Germinal center (tissue), 1 donor: ENCODE measurements at regions not wholly inside any gene's neighbourhood (a gene's known extent, or its start where the extent isn't known, plus 50 kb on each side); places are given as distances from the start of the nearest gene placed in this dataset.
"Not testable (repeated sequence)": the region's sequence is repeated elsewhere in the genome, so short reads cannot be mapped to it uniquely, and the experiment has no call there.

Source experiments
- DNase-seq: peaks from one replicate; pipeline ENCODE4 v3.0.0; 2012; ENCODE audit warnings: mixed read lengths, low spot score

DNA sequence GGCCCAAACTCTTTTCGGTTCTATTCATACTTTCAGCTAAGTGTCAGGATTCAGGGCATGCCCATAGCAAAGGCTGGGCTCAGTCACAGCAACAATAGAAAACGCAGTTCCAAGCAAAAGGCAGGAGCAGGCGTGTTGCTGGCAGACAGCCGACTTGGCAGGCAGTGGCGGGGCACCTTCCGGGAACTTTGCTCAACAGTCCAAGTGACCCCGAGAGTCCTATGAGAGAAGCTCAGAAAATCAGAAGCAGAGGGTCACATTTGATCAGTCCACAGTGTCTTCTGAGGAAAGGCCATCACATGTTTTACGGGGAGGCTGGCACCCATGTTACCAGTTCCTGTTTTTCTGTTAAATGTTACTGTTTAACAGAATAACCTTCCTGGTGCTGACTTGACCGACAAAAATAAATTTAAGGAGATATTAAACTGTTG is 115.0 kb downstream of the DACT1 start:
- DNase-seq: no peak

GRCh38 chr14:58755031-58755925 is 117.5 kb downstream of the DACT1 start:
- DNase-seq: no peak

- DNase-seq: no peak
These were observed 122.4 kb downstream of the DACT1 start for GRCh38 chr14:58760121-58760520.

DNA sequence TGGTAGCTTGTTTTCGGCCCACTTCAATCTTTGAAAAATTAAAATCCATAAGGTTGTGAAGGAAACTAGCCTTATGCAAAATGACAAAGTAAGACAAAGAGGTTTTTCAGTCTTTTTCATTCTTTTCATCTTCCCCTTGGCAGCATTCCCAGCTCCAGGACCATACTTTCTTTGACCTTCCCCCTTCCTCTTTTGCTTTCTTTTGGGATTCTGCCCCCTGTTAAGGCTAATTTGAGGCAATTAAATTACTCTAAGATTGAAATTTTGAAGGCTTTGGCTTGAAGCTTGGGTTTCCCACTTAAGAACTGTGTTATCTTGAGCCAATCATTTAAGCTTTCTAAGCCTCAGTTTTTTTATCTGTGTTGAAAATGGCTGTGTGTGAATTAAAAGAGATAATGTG is 124.9 kb downstream of the DACT1 start:
- no peak for DNase-seq

GRCh38 chr14:58763210-58763609 is 125.4 kb downstream of the DACT1 start:
- DNase-seq: no peak

DNA sequence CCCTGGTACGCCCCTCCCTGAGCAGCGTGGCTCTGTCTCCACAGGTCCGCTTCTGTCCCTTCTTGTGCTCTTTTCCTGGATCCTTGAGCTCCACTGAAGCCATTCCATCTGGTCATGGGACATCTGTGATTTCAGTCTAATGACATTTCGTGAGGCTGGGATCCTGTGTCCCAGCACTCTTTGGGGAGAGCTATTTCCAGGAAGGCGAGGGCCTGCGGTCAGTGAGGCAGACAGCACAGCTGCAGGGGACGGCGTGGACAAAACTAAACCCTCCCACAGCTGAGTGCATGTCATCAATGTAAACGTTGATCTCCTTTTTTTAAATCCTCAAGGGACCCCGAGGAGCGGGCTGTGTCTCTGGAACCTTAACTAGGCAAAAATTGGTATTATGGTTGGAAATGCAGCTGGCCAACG is 127.7 kb downstream of the DACT1 start:
- no peak for DNase-seq

GRCh38 chr14:58765843-58766242 is 128.1 kb downstream of the DACT1 start:
- no peak for DNase-seq

- DNase-seq: no peak
These were observed 131.4 kb downstream of the DACT1 start for GRCh38 chr14:58769011-58769643.

DNA sequence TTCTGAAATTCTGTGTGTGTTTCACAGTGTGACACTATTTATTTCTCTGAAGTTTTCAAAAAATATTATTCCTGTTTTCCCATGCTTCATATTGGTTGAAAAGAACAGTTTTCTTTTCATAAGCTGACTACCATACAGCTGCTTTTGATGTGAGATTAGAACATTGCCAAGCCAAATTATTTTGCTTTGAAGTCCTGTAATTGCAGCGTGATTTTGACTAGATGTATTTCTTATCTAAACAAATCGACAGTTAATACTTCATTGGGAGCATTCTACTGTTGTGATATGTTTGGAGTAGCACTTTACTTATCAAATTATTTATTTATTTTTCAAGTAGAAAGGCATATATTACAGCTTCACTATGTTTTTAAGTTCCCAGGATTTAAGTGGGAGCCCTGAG is 132.0 kb downstream of the DACT1 start:
- DNase-seq: no peak

DNA sequence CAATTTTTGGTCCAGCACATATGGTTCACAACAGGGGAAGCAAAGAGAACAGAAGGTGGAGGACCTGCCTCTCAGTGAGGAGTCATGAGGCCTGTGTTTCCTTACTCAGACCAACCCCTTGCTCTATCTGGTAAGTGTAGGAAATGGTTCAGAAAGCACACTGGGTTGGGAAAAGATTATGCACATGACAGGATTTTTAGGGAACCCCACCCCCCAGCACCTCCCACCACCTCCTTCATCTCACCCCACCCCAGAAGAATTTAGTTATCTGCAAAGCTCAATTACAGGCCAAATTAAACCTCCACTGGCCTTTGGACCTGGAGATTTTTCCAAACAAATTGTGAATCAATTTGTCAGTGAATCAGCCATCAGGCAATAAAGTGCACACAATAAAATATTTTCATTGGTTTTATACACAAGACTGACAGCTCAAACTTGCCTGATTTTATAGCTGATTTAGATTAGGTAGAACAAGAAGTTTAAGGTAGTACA is 132.8 kb downstream of the DACT1 start:
- DNase-seq: no peak

GRCh38 chr14:58771016-58771415 is 133.3 kb downstream of the DACT1 start:
- no peak for DNase-seq

- DNase-seq: no peak
These were observed 134.4 kb downstream of the DACT1 start for GRCh38 chr14:58772116-58772515.

DNA sequence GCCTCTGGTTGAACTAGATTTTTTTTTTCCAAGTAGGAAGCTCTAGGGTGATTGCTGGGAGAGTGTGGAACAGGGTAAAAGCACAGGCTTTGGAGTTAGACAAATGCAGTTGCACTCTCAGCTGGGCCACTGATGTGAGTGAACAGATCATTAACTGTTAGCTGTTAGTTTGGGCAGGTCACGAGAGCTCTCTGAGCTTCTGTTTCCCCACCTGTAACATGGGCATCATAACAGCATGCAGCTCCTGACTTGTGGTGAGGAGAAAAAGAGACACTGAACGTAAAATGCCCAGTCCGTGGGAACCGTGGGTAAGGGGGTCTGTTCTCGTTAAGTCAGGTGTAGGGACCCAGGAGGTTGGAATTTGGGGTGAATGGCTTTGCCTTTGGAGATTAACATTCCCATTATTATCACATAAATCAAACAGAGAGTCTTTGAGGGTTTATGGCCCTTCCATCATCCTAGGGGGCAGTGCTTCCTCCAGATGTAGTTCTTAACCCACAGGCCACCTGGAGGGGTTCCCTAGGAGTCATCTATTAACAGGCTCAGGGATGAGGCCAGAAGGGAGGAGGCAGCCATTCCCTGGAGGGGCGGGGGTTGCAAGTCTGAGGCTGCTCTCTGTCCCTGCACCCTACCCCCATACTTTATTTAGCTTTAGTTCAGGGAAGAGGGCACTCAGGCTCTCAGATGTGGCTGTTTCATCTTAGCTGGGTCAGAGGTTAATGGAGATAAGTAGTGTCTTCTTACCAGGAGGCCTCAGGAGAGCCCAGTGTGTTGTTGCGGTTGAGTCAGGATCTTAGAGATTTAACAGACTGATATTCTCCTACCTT is 135.2 kb downstream of the DACT1 start:
- no peak for DNase-seq

GRCh38 chr14:58774531-58774930 is 136.8 kb downstream of the DACT1 start:
- DNase-seq: no peak

DNA sequence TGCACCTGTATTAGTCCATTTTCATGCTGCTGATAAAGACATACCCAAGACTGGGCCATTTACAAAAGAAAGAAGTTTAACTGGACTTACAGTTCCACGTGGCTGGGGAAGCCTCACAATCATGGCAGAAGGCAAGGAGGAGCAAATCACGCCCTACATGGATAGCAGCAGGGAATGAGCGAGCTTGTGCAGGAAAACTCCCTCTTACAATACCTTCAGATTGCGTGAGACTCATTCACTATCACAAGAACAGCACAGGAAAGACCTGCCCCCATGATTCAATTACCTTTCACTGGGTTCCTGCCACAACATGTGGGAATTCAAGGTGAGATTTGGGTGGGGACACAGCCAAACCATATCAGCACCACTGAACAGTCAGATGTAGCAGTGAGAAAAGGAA is 137.4 kb downstream of the DACT1 start:
- not testable (repeated sequence) for DNase-seq

DNA sequence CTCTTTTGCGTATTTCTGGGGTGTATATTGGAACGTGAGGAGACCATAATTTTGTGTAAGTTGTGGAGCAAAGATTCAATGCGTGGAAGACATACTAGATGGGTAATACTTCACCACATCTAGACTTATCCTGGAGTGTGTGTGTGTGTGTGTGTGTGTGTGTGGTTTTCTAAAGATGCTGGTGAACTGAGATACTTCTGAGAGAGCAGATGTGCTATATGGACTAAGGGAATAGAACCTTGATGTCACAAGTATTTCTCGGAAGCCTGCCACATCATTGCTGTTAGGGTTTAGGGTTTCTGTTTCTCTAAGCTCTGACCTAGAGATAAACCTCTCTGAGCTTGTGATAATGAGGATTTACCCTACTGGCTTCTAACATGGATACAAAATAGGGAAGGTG is 138.8 kb downstream of the DACT1 start:
- DNase-seq: no peak

DNA sequence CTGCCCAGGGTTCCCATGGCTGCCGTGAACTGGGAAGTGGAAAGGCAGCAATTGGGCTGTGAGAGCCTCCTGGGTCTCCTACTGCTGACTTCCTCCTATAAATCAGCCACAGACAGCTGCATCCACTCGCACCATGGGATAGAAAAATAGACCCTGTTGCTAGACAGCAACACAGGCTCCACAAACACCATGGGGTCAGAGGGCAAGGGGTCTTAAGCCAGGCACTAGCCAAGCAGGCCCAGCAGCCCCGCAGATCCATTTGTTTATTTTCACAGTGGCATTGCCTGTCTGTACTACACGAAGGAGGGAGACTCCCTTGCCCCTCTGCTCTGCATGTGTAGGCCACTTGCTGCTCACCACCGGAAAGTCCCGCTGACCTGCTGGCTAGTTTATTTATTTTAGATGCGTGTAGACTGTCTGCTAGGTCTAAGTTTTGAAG is 139.8 kb downstream of the DACT1 start:
- DNase-seq: no peak

DNA sequence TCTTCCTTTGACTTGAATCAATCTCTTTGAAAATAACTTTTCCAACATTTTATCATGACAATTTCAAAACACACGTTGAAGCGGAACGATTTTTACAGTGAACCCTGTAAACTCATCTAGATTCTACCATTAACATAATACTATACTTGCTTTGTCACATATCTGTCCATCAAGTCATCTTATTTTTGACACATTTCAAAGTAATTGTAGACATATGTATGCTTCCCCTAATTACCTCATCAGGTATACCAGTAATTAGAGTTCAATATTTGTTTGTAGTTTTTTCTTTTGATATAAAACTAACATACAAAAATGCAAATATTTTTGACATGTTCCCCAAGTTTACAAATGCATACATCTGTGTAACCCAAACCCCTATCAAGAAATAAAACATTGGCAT is 140.4 kb downstream of the DACT1 start:
- no peak for DNase-seq

- no peak for DNase-seq
These were observed 141.6 kb downstream of the DACT1 start for GRCh38 chr14:58779376-58779775.

DNA sequence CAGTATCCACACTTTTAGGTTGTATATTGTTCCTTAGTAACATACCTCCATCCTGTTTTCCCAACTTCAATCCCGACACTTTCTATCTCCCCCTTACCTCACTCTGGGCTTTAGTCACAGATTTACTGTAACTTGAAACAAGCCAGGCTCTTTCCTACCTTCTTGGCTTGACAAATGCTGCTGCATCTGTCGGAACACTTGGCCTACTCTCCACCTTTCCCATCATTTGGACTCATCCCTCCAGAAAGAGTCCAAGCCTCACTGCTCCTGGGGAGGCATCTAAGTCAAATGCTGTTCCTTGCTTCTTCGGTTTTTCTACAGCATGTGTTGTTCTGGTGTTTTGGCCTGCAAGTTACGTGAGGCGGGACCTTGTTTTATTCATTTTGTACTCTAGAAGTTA is 142.4 kb downstream of the DACT1 start:
- no peak for DNase-seq

DNA sequence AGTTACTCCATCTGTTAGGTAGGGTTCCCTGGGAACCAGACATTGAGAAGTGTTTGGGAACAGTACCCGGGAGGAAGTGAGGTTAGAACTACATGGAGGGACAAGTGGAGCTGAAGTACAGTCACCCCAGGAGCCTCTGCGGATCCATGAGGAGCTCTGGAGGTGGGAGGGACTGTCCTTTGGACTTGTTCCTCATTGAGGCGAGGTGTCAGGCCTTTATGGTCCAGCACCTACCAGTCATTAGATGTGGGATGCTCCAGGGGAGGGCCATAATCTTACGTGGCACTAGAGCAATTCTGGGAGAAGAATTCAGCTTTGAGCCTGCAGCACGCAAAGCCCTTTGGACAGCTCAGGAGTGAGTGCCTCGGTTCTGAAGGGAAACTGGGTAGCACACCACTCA is 142.8 kb downstream of the DACT1 start:
- no peak for DNase-seq

DNA sequence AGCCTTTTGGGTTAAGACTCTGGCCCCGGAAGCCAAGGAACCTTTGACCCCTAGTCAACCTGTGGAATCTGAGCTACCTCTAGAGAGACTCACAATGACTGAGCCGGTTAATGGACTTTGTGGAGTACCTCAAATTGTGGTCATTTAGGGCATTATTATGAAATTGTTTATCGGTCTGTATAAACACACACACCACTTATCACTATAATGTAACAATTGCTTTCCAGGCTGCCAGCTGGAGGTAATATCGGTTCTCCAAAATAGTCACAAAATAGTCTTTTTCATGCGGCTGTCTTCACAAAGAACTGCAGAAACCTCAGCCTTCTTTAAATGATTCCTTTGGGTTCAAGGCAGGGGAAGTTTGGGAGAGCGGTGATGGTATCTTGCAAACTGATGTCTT is 144.2 kb downstream of the DACT1 start:
- DNase-seq: no peak
